ENCODE measurements at regions not wholly inside any gene's neighbourhood (a gene's known extent, or its start where the extent isn't known, plus 50 kb on each side); places are given as distances from the start of the nearest gene placed in this dataset.

- TF ChIP-seq, protein P1, sequence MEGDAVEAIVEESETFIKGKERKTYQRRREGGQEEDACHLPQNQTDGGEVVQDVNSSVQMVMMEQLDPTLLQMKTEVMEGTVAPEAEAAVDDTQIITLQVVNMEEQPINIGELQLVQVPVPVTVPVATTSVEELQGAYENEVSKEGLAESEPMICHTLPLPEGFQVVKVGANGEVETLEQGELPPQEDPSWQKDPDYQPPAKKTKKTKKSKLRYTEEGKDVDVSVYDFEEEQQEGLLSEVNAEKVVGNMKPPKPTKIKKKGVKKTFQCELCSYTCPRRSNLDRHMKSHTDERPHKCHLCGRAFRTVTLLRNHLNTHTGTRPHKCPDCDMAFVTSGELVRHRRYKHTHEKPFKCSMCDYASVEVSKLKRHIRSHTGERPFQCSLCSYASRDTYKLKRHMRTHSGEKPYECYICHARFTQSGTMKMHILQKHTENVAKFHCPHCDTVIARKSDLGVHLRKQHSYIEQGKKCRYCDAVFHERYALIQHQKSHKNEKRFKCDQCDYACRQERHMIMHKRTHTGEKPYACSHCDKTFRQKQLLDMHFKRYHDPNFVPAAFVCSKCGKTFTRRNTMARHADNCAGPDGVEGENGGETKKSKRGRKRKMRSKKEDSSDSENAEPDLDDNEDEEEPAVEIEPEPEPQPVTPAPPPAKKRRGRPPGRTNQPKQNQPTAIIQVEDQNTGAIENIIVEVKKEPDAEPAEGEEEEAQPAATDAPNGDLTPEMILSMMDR (IDR thresholded peaks at IDR 0.05): no peak
- TF ChIP-seq POLR2A (IDR thresholded peaks at IDR 0.05): no peak
These were observed 91.4 kb downstream of the RPRM start for GRCh38 chr2:153387203-153387602.
